ENCODE measurements at regions not wholly inside any gene's neighbourhood (a gene's known extent, or its start where the extent isn't known, plus 50 kb on each side); places are given as distances from the start of the nearest gene placed in this dataset.
"Not testable (repeated sequence)": the region's sequence is repeated elsewhere in the genome, so short reads cannot be mapped to it uniquely, and the experiment has no call there.

DNA sequence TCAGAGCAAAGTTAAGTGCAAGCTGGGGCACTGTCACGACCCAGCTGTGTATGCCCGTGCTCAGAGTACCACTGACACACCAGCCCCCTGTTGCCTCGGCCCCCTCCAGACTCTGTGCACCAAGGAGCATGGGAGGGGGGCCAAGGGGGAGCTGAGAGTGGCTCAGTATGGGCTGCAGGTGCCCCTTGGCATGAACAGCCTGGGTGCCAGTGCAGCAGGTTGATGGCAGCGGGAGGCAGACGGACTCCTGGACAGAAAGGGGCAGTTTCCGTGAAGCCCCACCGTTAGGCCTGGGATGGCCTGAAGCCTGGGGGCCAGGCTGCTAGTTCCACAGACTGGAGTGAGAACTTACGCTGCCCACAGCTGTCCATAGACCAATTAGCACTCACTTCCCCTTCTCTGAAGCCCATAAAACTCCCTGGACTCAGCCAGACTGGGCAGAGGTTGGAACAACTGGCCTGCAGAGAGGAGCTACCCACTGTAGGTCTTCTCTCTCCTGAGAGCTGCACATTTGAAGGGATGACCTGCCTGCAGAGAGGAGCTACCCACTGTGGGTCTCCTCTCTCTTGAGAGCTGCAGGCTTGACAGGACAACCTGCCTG lies 182.8 kb downstream of the DEPDC1B start:
- no peak for DNase-seq

DNA sequence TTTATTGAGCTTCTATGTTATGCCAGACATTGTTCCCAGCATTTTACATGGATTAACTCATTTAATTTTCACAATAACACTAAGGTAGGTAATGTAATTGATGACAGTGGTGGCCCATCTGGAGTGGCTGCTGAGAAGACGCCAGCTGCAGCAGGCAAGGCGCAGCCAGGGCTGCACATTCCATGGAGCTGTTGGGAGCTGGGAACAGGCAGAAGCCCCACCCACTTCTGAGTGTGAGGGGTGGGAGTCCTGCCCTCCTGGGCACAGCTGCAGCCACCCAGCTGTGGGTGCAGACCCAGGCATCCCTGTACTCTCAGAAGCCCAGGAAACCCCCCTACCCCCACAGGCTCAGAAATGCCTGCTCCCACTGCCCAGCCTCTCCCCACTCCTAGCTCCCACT lies 183.3 kb downstream of the DEPDC1B start:
- no peak for DNase-seq

- DNase-seq: no peak
Observed at GRCh38 chr5:60514152-60514551, 185.8 kb downstream of the DEPDC1B start.

GRCh38 chr5:60512117-60512516 lies 187.8 kb downstream of the DEPDC1B start:
- no peak for DNase-seq

GRCh38 chr5:60510663-60511062 lies 189.3 kb downstream of the DEPDC1B start:
- no peak for DNase-seq

DNA sequence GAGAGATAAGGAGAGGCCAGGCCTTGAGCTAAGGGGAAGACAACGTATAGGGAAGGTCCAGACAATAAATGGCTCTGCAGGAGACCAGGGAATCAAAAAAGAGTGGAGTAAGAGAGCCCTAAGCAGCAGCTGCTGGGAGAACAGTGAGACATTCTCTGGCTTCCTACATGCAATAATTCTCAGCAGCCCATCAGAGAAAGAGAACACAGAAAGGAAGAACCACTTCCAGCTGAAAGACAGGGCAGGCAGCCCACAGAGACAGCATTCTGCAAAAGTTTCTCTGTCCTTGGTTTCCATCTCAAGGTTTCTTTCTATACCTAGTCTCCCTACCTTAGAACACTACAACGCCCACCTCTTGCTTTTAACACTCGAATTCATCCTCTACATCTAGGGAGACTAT lies 189.9 kb downstream of the DEPDC1B start:
- no peak for DNase-seq

DNA sequence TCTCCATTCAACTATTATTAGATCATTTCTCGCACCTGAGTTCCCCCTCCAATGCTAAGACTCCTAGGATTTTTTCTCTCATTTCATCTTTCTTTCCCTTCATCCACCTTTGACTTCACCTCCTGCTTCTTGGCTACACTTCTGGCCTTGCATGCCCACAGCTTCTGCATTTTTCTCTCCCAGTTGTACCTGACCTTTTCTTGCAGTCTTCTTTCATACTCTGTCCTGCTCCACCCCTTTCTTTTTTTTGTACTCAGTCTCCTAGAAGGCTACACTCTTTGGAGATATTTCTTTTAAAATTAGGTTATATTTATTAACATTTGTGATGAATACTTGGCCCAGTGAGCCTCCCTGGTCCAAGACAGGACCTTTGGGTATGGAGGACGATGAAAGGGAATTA lies 190.4 kb downstream of the DEPDC1B start:
- DNase-seq: no peak

DNA sequence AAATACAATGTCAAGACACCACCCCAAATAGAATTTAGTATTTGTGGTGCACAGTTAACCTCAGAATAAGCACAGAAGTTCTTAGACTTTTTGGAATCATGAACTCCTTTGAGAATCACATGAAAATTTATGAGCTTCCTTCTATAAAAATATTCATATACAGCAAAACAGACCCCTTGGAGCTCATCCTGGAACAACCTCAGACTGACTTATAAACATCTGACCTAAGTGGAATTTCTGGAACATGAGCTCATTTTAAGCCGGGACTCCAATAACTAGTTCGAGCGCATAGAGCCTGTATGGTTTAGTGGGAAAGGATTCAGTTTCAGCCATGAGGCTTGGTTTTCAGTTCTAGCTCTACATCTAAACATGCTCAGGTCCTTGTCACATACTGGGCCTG lies 192.3 kb downstream of the DEPDC1B start:
- DNase-seq: no peak

- no peak for DNase-seq
Observed at GRCh38 chr5:60505373-60506171, 194.4 kb downstream of the DEPDC1B start.

DNA sequence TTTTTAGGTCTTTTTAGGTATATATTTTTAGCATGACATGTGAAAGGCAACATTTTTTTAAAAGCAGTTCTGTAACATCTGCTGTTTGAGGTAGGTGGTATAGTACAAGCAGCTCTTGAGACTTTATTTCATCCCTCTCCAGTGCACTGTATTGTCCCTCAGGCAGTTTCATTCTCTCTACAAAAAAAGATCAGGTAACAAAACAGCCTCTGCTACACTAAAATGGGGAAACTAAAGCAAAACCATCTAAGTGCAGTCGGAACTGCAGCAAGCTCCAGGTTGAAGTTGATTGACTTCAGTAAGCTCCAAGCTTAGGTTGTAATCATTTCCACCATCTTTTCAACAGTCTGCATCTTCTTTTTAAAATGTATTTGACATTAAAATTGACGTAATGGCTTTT lies 195.6 kb downstream of the DEPDC1B start:
- DNase-seq: no peak

GRCh38 chr5:60503771-60504170 lies 196.2 kb downstream of the DEPDC1B start:
- DNase-seq: no peak

- no peak for DNase-seq
Observed at GRCh38 chr5:60497706-60498500, 202.1 kb downstream of the DEPDC1B start.

- DNase-seq: no peak
Observed at GRCh38 chr5:60495644-60496520, 204.1 kb downstream of the DEPDC1B start.

DNA sequence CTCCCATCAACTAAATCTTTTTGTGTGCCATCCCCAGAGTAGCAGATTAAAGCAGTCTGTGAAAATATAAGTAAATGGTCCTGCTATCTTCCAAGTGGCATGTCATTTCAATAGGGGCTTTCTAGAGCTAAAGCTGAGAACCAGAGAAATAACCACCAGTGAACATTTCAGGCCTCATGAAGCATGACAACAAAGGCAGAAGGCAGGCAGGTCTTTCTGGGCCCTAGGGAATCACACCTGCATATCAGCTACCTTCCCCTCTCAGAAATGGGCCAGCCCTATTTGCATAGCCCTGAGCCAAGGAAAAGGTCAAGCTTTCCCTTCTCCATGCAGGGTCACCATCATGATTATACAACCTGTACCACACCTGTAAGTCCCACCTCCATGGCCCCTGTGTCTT lies 205.3 kb downstream of the DEPDC1B start:
- DNase-seq: no peak

DNA sequence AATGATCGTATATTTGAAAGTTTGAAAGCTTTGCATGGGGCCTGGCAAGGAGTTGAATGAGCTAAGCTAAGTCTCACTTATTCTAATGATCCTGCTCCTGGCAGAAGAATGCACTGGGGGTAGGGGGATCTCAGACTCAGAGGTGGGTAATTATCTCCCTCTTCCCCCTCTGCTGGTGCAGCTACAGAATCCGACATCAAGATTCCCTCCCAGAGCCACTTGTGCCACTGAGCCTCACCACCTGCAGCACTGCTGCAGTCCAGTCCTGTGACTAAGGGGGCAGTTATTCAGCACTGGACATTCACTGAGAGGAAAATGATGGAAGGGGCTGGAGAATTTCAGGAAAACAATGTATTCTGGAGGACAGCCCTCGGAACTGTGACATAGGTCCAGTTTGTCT lies 205.8 kb downstream of the DEPDC1B start:
- no peak for DNase-seq

- DNase-seq: no peak
Observed at GRCh38 chr5:60493372-60493771, 206.6 kb downstream of the DEPDC1B start.

DNA sequence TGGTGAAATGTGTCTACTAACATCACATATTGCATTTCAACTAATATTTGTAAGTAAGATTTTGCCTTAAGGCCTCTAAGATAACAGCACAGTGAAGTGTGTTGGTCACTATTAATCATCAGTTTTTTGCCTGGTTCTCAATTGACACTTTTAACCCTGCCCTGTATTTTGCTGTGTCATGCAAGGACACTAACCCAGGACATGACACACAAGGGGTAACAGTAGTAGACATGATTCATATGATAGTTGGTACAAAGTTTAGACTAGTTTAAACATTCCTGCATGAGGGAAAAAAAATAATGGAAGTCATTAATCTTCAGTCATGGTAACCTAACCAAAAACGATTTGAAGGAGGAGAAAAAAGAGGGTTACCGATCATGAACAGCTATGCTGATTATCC lies 207.0 kb downstream of the DEPDC1B start:
- no peak for DNase-seq

- DNase-seq: not testable (repeated sequence)
Observed at GRCh38 chr5:60492358-60492757, 207.6 kb downstream of the DEPDC1B start.

DNA sequence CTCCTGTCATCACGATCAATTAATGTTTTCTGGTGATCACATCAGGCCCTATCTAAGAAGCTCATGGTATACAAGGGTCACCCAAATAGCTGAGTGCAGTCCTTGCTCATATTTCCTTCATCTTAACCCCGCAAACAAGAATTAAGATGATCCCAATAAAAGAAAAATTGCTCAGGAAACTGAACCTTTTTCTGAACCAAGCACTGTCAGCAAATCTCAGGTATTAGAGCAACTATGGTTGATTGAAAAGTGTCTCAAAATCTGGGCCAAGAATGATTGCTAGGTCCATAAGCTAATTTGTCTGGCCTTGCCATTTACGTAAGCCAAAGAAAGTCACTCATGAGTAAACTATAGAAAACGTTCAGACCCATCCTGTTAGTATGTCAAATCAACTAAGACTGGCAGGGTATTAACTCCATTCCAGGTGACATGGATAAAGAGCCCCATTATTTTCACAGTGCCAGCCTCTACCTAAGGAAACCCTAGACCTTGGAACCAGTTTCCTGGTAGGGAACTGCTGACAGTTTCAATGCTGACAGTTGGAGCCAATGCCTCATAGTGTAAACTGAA lies 209.3 kb downstream of the DEPDC1B start:
- DNase-seq: no peak

GRCh38 chr5:60489856-60490255 lies 210.1 kb downstream of the DEPDC1B start:
- DNase-seq: no peak

DNA sequence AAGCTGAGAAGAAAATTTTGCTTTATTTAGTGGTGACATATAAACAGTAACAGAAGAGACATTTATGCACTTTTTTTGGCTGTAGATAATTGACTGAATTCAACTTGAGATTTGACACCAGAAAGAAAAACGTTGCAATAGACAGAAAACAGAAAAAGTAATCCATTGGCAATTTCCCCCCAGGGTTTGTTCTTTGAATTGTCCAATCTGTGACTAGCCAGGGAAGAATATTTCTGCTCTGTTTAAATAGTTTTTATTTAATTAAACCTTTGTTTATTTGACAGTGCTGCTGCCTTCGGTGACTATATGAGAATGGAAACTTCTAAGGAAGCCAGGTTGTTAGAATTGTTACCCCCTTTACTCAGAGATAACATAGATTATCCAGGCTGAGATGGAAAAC lies 210.6 kb downstream of the DEPDC1B start:
- DNase-seq: no peak

- DNase-seq: no peak
Observed at GRCh38 chr5:60488466-60489130, 211.4 kb downstream of the DEPDC1B start.
